Lung (tissue), 11 donors: ENCODE measurements at regions not wholly inside any gene's neighbourhood (a gene's known extent, or its start where the extent isn't known, plus 50 kb on each side); places are given as distances from the start of the nearest gene placed in this dataset.

ENCODE experiments used
- ATAC-seq: fragments of 200-7000 bp; cut with Tn5 transposase; one replicate; pipeline ENCODE4 v1.9.1; 2020; ENCODE audit warnings: moderate number of reproducible peaks; ENCODE audit not compliant: insufficient read depth, low FRiP score
- DNase-seq, 3 donors: peaks; one replicate each; pipeline ENCODE4 v3.0.0-alpha.2; 2013 to 2017
- H3K27ac ChIP-seq, 2 donors: one replicate each; pipeline ENCODE4 v1.5.1; 2013; ENCODE audit warnings: mild to moderate bottlenecking in 2 of 2, moderate library complexity in 2 of 2, control low read depth in 1 of 2, inconsistent platforms in 1 of 2, low read depth in 1 of 2, low read length in 1 of 2
- H3K27me3 ChIP-seq, 3 donors: one replicate each; pipeline ENCODE4 v1.5.1; 2013; ENCODE audit warnings: low read length in 2 of 3; ENCODE audit not compliant: control insufficient read depth in 3 of 3, insufficient read depth in 3 of 3
- H3K36me3 ChIP-seq, 4 donors: one replicate each; pipeline ENCODE4 v1.5.1; 2013; ENCODE audit warnings: low read length in 4 of 4, mild to moderate bottlenecking in 1 of 4, moderate library complexity in 1 of 4; ENCODE audit not compliant: control insufficient read depth in 4 of 4, insufficient read depth in 4 of 4
- H3K4me1 ChIP-seq, 5 donors: one replicate each; pipeline ENCODE4 v1.5.1; 2013; ENCODE audit warnings: low read length in 5 of 5, mild to moderate bottlenecking in 2 of 5, moderate library complexity in 1 of 5; ENCODE audit not compliant: control insufficient read depth in 5 of 5, insufficient read depth in 5 of 5
- H3K4me3 ChIP-seq: one replicate; pipeline ENCODE4 v1.5.1; 2013; ENCODE audit warnings: mild to moderate bottlenecking, control low read depth, moderate library complexity
- H3K9ac ChIP-seq, 2 donors: one replicate each; pipeline ENCODE4 v1.5.1; 2013; ENCODE audit warnings: low read length in 2 of 2, control low read depth in 1 of 2; ENCODE audit not compliant: insufficient read depth in 1 of 2
- H3K9me3 ChIP-seq, 4 donors: one replicate each; pipeline ENCODE4 v1.5.1; 2013; ENCODE audit warnings: low read length in 3 of 4, mild to moderate bottlenecking in 1 of 4, moderate library complexity in 1 of 4; ENCODE audit not compliant: control insufficient read depth in 4 of 4, insufficient read depth in 3 of 4
- WGBS, 2 donors: extraction: QIAGEN DNeasy Blood & Tissue Kit; methylation state at CpG; one replicate each; pipeline ENCODE4 v1.1.7; 2013; 5-methylcytosine and 5-hydroxymethylcytosine counted together
- TF ChIP-seq, protein P1 (sequence below): IDR thresholded peaks from 2 replicates; pipeline ENCODE4 v1.5.1; 2012; ENCODE audit warnings: mild to moderate bottlenecking; ENCODE audit errors: control extremely low read depth, extremely low read depth
- donor health status: control.
- donor health status: control.
- donor health status: Bipolar disorder and iron deficiency.
- donor health status: healthy.
- donor health status: DM: yes; HTN: yes; CAD: no.

DNA sequence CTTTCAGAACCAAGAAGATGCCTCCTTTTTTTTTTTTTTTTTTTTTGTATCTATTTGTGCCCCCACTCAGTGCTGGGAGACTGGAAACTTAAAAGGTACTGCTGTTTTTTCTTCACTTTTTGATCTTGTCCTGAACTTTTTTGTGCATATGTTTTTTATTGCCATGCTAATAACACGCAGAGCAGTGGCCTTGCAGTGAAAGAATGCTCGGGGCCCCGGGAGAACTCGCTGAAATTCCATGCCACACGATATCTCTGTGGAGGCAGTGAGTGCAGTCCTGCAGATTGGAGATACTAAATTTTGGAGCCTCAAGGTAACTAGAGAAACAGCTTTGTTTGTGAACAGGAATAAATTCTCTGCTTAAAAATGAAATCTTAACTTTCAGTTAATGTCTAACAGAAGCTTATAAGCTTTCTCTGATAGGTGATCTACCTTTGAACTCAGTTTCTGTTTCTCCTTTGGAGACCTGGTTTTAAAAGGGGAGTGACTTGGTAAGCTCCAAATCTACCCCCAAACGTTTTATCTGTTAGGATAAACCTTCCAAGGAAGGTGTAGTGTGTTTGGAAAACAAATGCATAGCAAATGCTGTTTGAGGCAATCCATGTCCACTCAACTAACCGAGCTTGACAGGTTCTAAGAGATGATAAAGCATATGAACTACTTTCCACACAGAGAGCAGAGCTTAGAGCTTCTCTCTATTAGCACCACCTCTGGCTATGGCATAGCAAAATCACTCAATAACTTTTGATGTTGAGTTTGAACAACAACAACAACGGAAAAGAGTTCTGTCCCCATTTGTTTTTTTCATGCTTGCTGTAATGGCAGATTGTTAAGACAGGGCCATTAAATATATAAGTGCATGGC, 113.7 kb upstream of the PLXNA2 start:
- ATAC-seq (no peak), DNase-seq (no peak)
- TF ChIP-seq, protein P1, sequence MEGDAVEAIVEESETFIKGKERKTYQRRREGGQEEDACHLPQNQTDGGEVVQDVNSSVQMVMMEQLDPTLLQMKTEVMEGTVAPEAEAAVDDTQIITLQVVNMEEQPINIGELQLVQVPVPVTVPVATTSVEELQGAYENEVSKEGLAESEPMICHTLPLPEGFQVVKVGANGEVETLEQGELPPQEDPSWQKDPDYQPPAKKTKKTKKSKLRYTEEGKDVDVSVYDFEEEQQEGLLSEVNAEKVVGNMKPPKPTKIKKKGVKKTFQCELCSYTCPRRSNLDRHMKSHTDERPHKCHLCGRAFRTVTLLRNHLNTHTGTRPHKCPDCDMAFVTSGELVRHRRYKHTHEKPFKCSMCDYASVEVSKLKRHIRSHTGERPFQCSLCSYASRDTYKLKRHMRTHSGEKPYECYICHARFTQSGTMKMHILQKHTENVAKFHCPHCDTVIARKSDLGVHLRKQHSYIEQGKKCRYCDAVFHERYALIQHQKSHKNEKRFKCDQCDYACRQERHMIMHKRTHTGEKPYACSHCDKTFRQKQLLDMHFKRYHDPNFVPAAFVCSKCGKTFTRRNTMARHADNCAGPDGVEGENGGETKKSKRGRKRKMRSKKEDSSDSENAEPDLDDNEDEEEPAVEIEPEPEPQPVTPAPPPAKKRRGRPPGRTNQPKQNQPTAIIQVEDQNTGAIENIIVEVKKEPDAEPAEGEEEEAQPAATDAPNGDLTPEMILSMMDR, result no peak
- Histone ChIP-seq H3K27ac (no peak overlapping the region), H3K36me3 (no peaks in the 10 kb centered on the region), H3K27me3 (no peaks in the 10 kb centered on the region), H3K4me1 (no peaks in the 10 kb centered on the region), H3K4me3 (no peak overlapping the region), H3K9ac (no peak overlapping the region), H3K9me3 (no peaks in the 10 kb centered on the region)
- 55 to 76% methylated on average over 8 of the region's 8 CpGs for WGBS, 2 donors

DNA sequence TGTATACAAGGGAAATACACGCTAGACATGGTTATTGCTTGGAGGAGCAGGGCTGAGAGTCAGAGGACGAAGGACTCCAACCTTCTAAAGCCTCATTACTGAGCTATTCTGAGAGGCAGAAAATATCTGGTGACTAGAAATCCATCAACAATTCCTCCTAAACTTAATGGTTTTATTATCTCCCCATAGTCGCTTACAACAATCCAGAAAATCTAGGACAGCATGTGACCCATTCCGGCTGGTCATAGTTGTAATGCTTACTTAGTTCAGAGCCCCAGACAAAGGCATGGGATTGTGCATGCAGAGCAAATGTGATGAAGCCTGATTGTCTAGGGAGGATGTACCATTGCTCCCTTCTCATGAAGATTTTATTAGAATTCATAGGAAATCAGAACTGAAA, 114.5 kb upstream of the PLXNA2 start:
- TF ChIP-seq, protein P1, result no peak
- Histone ChIP-seq H3K27me3 (no peaks in the 10 kb centered on the region), H3K9me3 (no peaks in the 10 kb centered on the region), H3K27ac (no peak overlapping the region), H3K9ac (no peak overlapping the region), H3K4me3 (no peak overlapping the region), H3K36me3 (no peaks in the 10 kb centered on the region), H3K4me1 (no peaks in the 10 kb centered on the region)
- WGBS, 2 donors, result 72 to 86% methylated on average over 4 of the region's 4 CpGs
- no peak for ATAC-seq
- DNase-seq, result no peak

DNA sequence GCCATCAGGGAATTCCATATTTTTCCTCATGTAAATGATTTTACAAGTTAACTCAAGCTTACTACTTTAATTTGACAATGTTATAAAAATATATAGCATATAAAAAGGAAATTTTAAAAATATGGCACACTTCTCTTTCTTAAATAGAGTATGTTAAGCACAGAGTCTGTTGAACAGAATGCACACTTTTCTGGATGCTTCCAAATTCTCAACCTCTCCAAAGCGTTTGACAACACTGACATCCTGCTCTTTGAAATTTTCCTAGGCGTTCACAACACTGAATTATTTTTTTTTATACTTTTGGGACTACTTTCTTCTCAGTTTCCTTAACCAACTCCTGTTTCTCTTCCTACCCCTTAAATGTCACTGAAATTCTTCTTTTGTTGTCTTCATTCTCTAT, 117.8 kb upstream of the PLXNA2 start:
- TF ChIP-seq, protein P1, result no peak
- Histone ChIP-seq H3K27me3 (no peaks in the 10 kb centered on the region), H3K4me1 (no peaks in the 10 kb centered on the region), H3K9ac (no peak overlapping the region), H3K4me3 (no peak overlapping the region), H3K9me3 (peaks cover 0 to 2% (median 0%) of the 10 kb centered on the region in 4 donors), H3K27ac (no peak overlapping the region), H3K36me3 (no peaks in the 10 kb centered on the region)
- DNase-seq (no peak), ATAC-seq (no peak)
- WGBS, 2 donors, result 81 to 89% methylated on average over 2 of the region's 2 CpGs
